ENCODE measurements at regions not wholly inside any gene's neighbourhood (a gene's known extent, or its start where the extent isn't known, plus 50 kb on each side); places are given as distances from the start of the nearest gene placed in this dataset.

DNA sequence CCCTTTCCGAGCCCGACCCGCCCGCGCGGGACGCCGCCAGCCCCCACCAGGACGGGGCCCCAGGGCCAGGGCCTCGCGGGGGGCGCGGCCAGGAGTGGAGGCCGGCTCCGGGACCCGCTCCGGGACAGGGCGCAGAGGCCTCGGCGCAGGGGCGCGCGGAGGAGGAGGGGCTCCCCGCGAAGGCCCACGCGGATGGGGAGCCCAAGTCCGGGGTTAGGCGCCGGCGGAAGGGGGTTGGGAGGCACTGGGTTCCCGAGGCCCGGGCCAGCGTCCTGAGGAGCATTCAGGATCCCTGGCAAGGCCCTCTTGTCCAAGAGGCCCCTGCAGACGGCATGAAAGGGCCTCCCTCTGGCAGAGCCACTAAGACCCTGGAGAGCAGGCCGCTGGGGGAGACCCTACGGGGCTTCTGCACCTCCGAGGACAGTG lies 57.8 kb upstream of the CIBAR2 start:
- 28 to 50% methylated on average over 3 to 15 of the region's 38 CpGs for WGBS, 2 donors
- DNase-seq (ENCODE audit: low spot score in 2 of 2): no peak
- H3K4me3 ChIP-seq (ENCODE audit: low read depth, poor library complexity, severe bottlenecking): no peak overlapping the region
- intact Hi-C loops (cut with DNase I; ENCODE audit: low total_unique reads): no loop called here
- TF ChIP-seq, protein P1, sequence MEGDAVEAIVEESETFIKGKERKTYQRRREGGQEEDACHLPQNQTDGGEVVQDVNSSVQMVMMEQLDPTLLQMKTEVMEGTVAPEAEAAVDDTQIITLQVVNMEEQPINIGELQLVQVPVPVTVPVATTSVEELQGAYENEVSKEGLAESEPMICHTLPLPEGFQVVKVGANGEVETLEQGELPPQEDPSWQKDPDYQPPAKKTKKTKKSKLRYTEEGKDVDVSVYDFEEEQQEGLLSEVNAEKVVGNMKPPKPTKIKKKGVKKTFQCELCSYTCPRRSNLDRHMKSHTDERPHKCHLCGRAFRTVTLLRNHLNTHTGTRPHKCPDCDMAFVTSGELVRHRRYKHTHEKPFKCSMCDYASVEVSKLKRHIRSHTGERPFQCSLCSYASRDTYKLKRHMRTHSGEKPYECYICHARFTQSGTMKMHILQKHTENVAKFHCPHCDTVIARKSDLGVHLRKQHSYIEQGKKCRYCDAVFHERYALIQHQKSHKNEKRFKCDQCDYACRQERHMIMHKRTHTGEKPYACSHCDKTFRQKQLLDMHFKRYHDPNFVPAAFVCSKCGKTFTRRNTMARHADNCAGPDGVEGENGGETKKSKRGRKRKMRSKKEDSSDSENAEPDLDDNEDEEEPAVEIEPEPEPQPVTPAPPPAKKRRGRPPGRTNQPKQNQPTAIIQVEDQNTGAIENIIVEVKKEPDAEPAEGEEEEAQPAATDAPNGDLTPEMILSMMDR (IDR thresholded peaks at IDR 0.05): no peak
- no peak for TF ChIP-seq POLR2A (IDR thresholded peaks at IDR 0.05)

DNA sequence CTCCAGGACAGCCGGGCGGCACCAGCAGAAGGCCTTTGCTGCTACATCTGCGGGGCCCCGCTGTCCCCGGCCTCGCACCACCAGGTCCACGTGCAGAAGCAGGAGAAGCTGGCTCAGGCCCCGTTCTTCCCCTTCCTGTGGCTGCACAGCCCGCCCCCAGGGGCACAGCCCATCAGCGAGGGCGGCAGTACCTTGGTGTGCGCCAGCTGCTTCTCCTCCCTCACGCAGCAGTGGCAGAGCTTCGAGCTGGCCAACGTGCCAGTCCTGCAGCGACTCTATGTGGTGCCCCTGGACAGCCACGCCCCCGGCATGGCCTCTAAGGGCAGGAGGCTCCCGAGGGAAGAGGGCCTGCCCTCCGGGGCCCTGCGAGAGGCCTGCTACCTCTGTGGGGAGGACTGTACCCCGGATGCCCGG lies 58.3 kb upstream of the CIBAR2 start:
- no peak for DNase-seq (ENCODE audit: low spot score in 2 of 2)
- WGBS, 2 donors: 79 to 80% methylated on average over 10 to 19 of the region's 23 CpGs
- intact Hi-C loops (cut with DNase I; ENCODE audit: low total_unique reads): no loop called here
- TF ChIP-seq POLR2A (IDR thresholded peaks at IDR 0.05): no peak
- TF ChIP-seq, protein P1 (IDR thresholded peaks at IDR 0.05): no peak
- H3K4me3 ChIP-seq (ENCODE audit: low read depth, poor library complexity, severe bottlenecking): no peak overlapping the region

DNA sequence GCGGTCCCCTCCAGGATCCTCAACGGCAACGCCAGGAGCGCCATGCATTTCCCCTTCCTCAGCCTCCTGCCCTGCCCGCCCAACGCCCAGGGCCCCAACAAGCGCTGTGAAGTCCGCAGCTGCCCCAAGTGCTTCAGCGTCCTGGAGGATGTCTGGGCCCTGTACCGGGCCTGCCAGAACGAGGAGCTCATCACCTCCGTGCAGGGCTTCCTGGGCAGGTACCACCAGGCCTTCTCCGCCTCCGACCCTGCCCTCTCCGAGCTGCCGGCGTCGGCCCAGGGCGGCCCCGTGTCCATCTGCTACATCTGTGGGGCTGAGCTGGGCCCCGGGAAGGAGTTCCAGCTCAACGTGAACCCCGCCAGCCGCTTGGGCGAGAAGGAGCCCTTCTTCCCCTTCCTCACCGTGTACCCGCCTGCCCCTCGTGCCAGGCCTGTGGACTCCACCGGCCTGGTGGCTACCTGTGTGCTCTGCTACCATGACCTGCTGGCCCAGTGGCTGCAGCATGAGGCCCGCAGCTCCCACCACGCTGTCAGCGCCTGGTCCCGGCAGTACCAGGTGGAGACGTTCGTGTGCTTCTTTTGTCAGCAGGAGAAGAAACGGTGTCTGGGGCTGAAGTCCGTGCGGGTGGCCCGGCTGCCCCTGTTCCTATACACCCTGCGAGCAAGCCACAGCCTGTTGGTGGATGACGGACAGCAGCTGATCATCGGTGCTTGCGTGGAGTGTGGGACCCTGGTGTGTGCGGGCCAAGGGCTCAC lies 58.9 kb upstream of the CIBAR2 start:
- H3K4me3 ChIP-seq (ENCODE audit: low read depth, poor library complexity, severe bottlenecking): no peak overlapping the region
- no peak for DNase-seq (ENCODE audit: low spot score in 2 of 2)
- intact Hi-C loops (cut with DNase I; ENCODE audit: low total_unique reads): no loop called here
- WGBS, 2 donors: 89 to 92% methylated on average over 34 to 43 of the region's 44 CpGs
- TF ChIP-seq POLR2A (IDR thresholded peaks at IDR 0.05): no peak
- TF ChIP-seq, protein P1 (IDR thresholded peaks at IDR 0.05): no peak

DNA sequence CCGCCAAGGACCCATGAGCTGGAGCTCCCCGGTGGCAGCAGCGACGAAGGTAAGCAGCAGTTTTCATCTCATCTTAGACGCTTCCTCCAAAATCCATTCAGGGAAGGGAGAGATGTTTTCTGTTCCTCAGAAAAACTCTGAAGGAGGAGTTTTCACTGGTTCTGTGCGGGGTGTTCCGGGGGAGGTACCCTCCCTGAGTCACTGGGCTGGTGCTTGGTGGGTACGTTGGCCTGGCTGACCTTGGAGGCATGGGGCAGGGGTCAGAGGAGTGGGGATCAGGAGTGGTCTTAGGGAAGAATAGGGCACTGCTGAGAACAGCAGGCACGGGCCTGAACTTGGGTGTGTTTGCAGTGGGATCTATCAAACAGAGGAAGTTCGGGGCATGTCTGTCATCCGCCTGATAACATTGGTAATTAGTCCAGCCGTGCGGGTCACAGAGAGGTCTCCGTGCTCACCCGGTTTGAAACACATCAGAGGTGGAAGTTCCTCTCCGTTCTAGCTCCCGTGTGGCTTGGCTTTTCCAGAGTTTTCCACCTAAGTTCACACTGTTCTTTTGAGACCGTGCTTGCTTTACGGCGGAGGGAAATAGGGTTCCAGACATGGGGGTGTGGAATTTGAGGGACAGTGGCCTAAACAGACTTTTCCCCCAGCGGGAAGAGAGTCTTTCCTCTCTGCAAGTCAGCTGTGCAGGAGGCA lies 59.6 kb upstream of the CIBAR2 start:
- DNase-seq (ENCODE audit: low spot score in 2 of 2): no peak
- intact Hi-C loops (cut with DNase I; ENCODE audit: low total_unique reads): no loop called here
- TF ChIP-seq, protein P1 (IDR thresholded peaks at IDR 0.05): no peak
- TF ChIP-seq POLR2A (IDR thresholded peaks at IDR 0.05): no peak
- no peak overlapping the region for H3K4me3 ChIP-seq (ENCODE audit: low read depth, poor library complexity, severe bottlenecking)
- WGBS, 2 donors: 48 to 54% methylated on average over 21 of the region's 21 CpGs

DNA sequence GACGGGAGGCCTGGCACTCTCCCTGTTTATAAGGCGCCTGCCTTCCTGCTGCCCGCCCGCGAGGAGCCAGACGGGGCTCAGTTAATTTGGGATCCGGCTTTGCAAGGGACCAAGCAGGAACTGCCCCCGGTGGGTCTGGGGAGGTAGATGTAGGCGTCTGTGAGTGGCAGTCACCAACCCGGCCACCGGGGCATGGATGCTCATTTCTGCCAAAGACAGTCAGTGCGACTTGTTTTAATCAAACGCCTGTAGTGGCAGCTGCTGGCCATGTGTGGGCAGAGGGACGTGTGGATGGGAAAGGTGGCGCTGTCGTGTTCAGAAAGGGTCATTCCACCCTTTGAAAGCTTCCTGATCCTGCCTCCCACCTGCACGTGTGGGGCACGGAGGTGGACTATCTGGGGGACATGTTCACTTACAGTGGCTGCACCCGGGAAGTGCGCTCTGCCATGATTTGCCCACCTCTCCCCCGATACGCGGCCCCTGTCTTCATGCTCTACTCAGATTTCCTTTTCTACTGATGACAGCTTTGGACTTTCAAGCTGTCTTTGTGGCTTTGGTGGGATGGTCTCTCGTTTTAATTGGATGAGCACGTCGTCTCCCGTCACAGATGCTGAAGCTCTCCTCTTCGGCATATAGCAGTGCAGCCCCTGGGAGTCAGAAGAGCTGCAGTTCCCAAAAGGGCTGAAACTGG lies 60.3 kb upstream of the CIBAR2 start:
- WGBS, 2 donors: 41 to 49% methylated on average over 27 to 28 of the region's 28 CpGs
- no peak for TF ChIP-seq POLR2A (IDR thresholded peaks at IDR 0.05)
- TF ChIP-seq, protein P1 (IDR thresholded peaks at IDR 0.05): no peak
- no peak overlapping the region for H3K4me3 ChIP-seq (ENCODE audit: low read depth, poor library complexity, severe bottlenecking)
- intact Hi-C loops (cut with DNase I; ENCODE audit: low total_unique reads): no loop called here
- peak in 1 of 2 donors; percentile 92 for DNase-seq (ENCODE audit: low spot score in 2 of 2)

Measured in lower leg skin (tissue), 4 donors.